ENCODE measurements at regions not wholly inside any gene's neighbourhood (a gene's known extent, or its start where the extent isn't known, plus 50 kb on each side); places are given as distances from the start of the nearest gene placed in this dataset.

DNA sequence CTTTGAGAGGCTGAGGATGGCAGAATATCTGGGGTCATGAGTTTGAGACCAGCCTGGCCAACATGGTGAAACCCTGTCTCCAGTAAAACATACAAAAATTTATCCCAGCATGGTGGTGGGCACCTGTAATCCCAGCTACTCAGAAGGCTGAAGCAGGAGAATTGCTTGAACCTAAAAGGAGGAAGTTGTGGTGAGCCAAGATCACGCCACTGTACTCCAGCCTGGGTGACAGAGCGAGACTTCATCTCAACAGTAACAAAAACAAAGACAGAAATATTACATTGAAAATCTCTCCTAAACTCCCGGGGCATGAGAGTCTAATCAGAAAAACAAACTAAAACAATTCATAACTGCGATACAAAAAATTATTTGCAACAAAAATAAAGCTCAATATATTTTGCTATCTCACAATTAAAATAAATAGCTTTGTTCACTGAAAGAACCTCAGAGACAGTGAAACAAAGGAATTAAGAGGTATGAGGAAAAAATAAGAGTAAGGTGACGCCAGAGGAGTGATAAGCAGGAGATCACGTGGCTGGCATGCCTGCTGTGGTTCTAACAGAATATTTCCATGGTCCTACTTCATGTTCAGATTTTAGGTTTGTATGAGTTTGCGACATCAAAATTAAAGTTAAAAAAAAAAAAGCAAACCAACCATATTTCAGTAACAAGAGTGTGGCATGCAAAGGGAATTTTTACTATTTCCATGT lies 527.7 kb upstream of the POM121L12 start:
- Histone ChIP-seq H3K36me3 (ENCODE audit: low read depth) (no peaks in the 10 kb centered on the region), H3K4me3 (no peak overlapping the region), H3K9me3 (no peaks in the 10 kb centered on the region), H3K4me1 (ENCODE audit: low read depth) (no peaks in the 10 kb centered on the region)
- TF ChIP-seq, protein P1, sequence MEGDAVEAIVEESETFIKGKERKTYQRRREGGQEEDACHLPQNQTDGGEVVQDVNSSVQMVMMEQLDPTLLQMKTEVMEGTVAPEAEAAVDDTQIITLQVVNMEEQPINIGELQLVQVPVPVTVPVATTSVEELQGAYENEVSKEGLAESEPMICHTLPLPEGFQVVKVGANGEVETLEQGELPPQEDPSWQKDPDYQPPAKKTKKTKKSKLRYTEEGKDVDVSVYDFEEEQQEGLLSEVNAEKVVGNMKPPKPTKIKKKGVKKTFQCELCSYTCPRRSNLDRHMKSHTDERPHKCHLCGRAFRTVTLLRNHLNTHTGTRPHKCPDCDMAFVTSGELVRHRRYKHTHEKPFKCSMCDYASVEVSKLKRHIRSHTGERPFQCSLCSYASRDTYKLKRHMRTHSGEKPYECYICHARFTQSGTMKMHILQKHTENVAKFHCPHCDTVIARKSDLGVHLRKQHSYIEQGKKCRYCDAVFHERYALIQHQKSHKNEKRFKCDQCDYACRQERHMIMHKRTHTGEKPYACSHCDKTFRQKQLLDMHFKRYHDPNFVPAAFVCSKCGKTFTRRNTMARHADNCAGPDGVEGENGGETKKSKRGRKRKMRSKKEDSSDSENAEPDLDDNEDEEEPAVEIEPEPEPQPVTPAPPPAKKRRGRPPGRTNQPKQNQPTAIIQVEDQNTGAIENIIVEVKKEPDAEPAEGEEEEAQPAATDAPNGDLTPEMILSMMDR (IDR thresholded peaks at IDR 0.05): no peak
- intact Hi-C loops (cut with DNase I, micrococcal nuclease): no loop called here
- no peak for ATAC-seq
- peak in 1 of 3 donors; percentile 3 for DNase-seq

DNA sequence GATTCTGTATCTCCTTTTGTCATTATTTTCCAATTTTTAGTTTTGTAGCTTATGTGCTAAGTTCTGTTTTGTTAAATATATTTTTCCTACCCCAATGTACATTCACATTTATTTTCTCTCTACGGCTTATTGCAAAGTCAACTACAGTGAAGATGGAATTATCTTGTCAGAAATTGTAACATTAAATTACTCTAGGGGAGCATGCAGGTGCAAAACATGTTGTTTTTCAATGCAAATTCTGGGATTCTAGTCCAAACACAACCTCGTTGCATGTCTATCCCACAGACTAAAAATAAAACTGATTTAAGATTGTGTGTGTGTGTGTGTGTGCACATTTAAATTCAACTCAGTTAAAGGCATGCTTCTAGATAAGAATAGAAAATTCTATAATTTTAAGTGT lies 529.1 kb upstream of the POM121L12 start:
- TF ChIP-seq, protein P1 (IDR thresholded peaks at IDR 0.05): no peak
- Histone ChIP-seq H3K4me1 (ENCODE audit: low read depth) (no peaks in the 10 kb centered on the region), H3K36me3 (ENCODE audit: low read depth) (no peaks in the 10 kb centered on the region), H3K9me3 (no peaks in the 10 kb centered on the region), H3K4me3 (no peak overlapping the region)
- no peak for ATAC-seq
- intact Hi-C loops (cut with DNase I, micrococcal nuclease): no loop called here
- DNase-seq: no peak

DNA sequence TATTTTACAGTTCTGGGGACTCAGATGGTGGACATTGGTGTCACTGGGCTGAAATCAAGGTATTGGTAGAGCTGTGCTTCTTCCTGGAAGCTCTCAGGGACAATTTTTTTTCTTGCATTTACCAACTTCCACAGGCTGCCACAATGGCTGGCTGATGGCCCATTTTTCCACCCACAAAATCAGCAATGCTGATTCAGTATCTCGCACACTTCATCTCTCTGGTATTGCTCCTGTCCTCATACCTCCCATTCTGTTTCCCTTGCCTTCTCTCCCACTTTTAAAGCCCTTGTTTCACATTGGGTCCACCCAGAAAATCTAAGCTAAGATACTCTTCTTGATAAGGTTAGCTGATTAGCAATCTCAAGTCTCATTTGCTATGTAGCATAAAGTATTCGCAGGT lies 530.9 kb upstream of the POM121L12 start:
- TF ChIP-seq, protein P1 (IDR thresholded peaks at IDR 0.05): no peak
- H3K9me3 ChIP-seq: no peaks in the 10 kb centered on the region
- DNase-seq (no peak), ATAC-seq (no peak)
- H3K36me3 ChIP-seq (ENCODE audit: low read depth): no peaks in the 10 kb centered on the region
- H3K4me1 ChIP-seq (ENCODE audit: low read depth): no peaks in the 10 kb centered on the region
- intact Hi-C loops (cut with DNase I, micrococcal nuclease): no loop called here
- no peak overlapping the region for H3K4me3 ChIP-seq

DNA sequence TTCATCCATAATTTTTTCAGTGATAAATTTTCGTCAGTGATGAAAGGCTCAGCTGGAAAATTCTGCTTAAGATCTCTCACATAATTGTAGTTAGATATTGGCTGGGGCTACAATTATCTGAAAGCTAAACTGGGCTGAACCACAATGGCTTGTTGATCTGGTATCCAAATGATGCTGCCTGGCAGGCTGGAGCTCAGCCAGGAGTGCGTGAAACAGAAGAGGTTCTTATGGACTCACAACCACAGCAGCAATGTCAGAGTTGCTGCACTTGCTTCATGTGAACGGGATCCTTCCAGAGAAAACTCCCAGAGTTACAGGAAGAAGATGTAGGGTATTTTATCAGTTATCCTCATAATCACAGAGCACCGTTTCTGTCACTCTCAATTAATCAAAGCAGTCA lies 533.2 kb upstream of the POM121L12 start:
- Histone ChIP-seq H3K36me3 (ENCODE audit: low read depth) (no peaks in the 10 kb centered on the region), H3K9me3 (no peaks in the 10 kb centered on the region), H3K4me3 (no peak overlapping the region), H3K4me1 (ENCODE audit: low read depth) (no peaks in the 10 kb centered on the region)
- no peak for DNase-seq
- TF ChIP-seq, protein P1 (IDR thresholded peaks at IDR 0.05): no peak
- intact Hi-C loops (cut with DNase I, micrococcal nuclease): no loop called here
- no peak for ATAC-seq

DNA sequence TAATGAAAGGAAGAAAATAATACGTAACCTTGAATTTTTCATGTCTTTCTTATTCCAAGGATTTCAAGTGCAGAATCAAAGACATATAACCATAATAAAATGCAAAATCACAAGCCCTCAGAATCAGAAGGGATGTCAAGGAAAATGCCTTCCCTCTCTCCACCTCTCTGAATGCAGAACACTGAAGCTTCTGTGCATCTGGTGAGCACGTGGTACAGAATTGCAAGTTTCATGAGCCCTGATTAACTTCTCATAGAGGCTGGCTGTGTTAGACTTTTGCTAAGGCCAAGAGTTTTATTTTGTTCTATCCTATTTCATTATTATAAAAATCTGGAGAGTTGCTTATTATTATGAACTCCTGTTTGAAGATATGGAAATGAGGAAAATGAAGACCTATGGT lies 533.7 kb upstream of the POM121L12 start:
- DNase-seq (no peak), ATAC-seq (no peak)
- Histone ChIP-seq H3K4me1 (ENCODE audit: low read depth) (no peaks in the 10 kb centered on the region), H3K4me3 (no peak overlapping the region), H3K36me3 (ENCODE audit: low read depth) (no peaks in the 10 kb centered on the region), H3K9me3 (no peaks in the 10 kb centered on the region)
- TF ChIP-seq, protein P1 (IDR thresholded peaks at IDR 0.05): no peak
- intact Hi-C loops (cut with DNase I, micrococcal nuclease): no loop called here

DNA sequence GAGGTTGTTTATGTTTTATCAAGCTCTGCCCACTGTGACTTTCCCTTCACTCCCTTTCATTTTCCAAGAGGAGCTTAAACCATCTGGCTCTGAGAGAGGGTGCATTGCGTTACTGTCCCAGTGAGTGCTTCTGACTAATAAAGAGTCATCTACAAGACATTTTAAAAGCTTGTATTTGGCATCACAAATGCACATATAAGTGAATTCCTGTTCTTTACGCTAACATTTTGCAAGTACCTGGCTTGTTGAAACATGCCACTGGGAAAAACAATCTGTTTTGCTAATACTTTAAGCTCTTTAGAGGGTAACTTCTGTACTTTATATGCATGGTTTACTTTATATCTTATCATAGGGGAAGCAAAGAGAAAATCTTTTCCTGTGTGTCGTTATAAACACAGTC lies 534.6 kb upstream of the POM121L12 start:
- no peaks in the 10 kb centered on the region for H3K9me3 ChIP-seq
- no peak for ATAC-seq
- H3K4me3 ChIP-seq: no peak overlapping the region
- no peaks in the 10 kb centered on the region for H3K4me1 ChIP-seq (ENCODE audit: low read depth)
- no peaks in the 10 kb centered on the region for H3K36me3 ChIP-seq (ENCODE audit: low read depth)
- intact Hi-C loops (cut with DNase I, micrococcal nuclease): no loop called here
- TF ChIP-seq, protein P1 (IDR thresholded peaks at IDR 0.05): no peak
- DNase-seq: no peak
